Gastrocnemius medialis (tissue), 4 donors: ENCODE measurements at regions not wholly inside any gene's neighbourhood (a gene's known extent, or its start where the extent isn't known, plus 50 kb on each side); places are given as distances from the start of the nearest gene placed in this dataset.

Source experiments
- POLR2A ChIP-seq, 2 donors: fragments of 450-650 bp; IDR thresholded peaks; one replicate each; pipeline ENCODE4 v1.6.1; 2017; ENCODE audit warnings: antibody characterized with exemption in 2 of 2, mild to moderate bottlenecking in 2 of 2, moderate library complexity in 2 of 2
- TF ChIP-seq, protein P1 (sequence below), 5 experiments: fragments of 450-650 bp in 3 of 5; fragments of 200-600 bp in 2 of 5; sonication (generic) in 2 of 5; IDR thresholded peaks in 4 of 5; conservative IDR thresholded peaks in 1 of 5; 1 replicate in 4 of 5; 2 replicates in 1 of 5; pipeline ENCODE4 v1.5.1; 2016 to 2019; ENCODE audit warnings: antibody characterized with exemption in 5 of 5, mild to moderate bottlenecking in 3 of 5, moderate library complexity in 3 of 5

DNA sequence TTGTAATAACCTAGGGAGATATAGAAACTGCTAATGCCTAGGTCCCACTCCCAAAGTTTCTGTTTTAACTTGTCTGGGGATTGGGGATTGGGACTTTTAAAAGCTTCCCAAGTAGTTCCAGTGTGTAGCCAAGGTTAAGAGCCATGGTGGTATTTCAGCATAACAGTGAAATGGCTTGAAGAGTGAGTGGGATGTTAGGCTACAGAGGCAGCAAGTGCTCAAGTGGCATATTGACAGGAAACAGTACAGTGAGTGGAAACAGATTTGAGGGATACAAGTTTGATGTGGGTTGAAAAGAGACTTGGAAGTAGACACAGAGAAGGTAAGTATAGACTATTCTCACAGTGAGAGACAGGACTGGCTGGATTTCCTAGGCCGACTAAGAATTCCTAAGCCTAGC, 217.6 kb upstream of the CNKSR2 start:
- TF ChIP-seq POLR2A (IDR thresholded peaks at IDR 0.05) = no peak
- TF ChIP-seq, protein P1, sequence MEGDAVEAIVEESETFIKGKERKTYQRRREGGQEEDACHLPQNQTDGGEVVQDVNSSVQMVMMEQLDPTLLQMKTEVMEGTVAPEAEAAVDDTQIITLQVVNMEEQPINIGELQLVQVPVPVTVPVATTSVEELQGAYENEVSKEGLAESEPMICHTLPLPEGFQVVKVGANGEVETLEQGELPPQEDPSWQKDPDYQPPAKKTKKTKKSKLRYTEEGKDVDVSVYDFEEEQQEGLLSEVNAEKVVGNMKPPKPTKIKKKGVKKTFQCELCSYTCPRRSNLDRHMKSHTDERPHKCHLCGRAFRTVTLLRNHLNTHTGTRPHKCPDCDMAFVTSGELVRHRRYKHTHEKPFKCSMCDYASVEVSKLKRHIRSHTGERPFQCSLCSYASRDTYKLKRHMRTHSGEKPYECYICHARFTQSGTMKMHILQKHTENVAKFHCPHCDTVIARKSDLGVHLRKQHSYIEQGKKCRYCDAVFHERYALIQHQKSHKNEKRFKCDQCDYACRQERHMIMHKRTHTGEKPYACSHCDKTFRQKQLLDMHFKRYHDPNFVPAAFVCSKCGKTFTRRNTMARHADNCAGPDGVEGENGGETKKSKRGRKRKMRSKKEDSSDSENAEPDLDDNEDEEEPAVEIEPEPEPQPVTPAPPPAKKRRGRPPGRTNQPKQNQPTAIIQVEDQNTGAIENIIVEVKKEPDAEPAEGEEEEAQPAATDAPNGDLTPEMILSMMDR (IDR thresholded peaks at IDR 0.05 in 4 of 5, conservative IDR thresholded peaks at IDR 0.05 in 1 of 5) = no peak
